Stimulated activated CD4-positive, alpha-beta T cell treated with anti-CD3 and anti-CD28 coated beads, Interleukin-2, amount 100 ng/mL, for 24 hours (primary cell): ENCODE measurements at regions not wholly inside any gene's neighbourhood (a gene's known extent, or its start where the extent isn't known, plus 50 kb on each side); places are given as distances from the start of the nearest gene placed in this dataset.

ENCODE experiments used
- DNase-seq, 2 donors: peaks; one replicate each; pipeline ENCODE4 v3.0.0-alpha.2; 2020

GRCh38 chr6:71444222-71444621 is 155.6 kb downstream of the OGFRL1 start:
- DNase-seq: no peak

GRCh38 chr6:71446057-71446456 is 157.4 kb downstream of the OGFRL1 start:
- no peak for DNase-seq

GRCh38 chr6:71446470-71446869 is 157.9 kb downstream of the OGFRL1 start:
- no peak for DNase-seq

DNA sequence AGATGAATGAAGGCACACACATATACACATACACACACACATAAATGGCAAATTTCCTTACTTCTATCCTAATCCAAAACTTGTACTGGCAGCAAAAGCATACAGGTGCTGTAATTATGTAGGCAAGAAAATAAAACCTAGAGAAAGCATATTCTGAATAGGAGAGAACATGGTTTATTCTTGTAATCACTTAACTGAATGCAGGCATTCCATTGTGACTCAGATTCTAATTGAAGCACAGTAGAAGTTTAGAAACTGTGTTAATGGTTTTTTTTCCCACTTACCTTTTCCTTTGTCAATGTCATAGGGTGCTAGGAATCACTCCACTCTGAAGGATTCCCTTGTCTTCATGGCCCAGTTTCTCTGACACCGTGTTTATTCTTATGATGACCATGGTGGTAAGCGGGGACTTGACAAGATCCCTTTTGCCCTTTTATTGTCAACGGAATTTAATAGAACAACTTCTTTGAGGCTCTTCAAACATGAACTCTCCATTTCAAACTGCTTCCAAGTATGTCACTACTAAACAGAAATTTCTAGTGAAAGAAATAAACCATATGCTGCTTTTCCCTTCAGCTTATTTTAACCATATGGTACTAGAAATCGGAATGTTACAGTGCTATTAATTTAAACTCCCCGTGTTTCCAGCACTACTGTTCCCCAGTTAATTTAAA is 164.2 kb downstream of the OGFRL1 start:
- no peak for DNase-seq

GRCh38 chr6:71453371-71453706 is 164.7 kb downstream of the OGFRL1 start:
- no peak for DNase-seq

DNA sequence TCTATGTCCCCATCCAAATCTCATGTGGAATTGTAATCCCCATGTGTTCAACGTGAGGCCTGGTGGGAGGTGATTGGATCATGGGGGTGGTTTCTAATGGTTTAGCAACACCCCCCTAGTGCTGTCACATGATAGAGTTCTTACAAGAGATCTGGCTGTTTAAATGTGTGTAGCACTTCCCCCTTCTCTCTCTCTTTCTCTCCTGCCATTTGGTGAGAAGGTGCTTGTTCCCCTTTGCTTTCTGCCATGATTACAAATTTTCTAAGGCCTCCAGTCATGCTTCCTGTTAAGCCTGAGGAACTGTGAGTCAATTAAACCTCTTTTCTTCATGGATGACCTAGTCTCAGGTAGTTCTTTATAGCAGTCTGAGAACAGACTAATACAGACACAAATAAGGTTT is 165.4 kb downstream of the OGFRL1 start:
- DNase-seq: no peak

DNA sequence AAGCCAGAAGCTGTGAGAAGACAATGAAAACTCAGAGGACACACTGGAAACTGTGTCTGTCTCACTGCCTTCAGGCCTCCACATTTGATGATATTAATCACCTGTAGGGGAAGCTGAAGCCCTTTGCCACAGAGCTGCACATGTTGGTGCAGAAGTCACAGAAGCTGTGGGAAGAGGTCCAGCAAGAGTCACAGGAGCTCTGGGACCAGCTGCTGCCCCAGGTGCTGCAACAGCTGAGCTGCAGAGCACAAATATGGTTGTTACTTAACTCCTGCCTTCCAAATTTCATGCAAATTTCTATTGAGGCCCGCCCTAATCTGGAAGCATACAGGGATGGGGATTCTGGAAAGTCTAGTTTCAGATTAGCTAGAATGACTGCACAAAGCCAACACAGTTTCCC is 169.3 kb downstream of the OGFRL1 start:
- DNase-seq: no peak

DNA sequence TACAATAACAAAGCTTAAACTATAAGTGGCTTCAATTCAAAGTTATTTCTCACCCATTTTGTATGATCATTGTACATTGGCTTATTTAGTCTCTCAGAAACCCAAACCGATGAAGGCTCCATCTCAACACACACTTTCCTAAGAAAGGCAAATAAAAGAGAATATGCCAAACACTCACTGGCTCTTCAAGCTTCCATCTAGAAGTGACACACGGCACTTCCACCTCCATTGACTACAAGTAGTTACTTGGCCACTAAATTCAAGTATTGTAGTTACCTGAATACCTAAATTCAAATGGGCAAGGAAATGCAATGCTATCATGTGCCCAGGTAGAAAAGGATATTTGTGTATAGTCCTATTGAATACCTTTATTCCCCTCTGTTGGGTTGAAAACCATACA is 170.6 kb downstream of the OGFRL1 start:
- DNase-seq: no peak

DNA sequence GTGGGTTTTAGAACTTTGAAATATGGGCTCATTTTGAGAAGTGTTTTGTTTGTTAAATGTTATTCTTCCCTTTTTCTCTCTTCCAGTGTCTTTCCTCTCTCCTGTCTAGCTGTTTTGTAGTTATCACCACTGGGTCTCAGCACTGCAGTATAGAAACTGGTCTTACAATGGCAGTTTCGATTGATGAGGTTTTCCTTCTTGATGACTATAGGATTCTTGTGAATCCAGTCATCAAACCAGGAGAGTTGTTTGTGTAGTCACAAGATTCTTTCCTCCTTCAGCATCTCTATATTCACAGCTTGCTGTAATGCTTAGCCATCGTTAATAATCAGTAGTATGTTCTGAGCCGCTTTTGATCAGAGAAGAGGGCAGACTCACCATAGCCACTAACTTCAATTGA is 172.3 kb downstream of the OGFRL1 start:
- no peak for DNase-seq

DNA sequence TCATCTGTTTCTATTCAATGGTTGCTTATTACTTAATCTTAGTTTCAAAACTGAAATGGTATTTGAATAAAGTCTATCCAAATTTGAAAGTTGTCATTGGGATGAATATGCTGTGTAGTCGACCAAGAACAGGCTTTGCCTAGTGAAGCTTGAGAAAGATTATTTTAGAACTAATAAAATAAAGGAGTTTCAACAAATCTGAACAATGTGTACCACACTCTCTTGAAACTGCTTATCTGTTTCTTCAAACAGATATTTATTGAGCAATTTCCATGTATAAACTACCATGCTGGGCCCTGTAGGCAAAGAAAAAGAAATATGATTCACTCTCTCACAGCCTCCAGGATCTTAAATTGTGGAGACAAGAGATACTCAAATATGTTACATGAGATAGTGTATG is 174.4 kb downstream of the OGFRL1 start:
- DNase-seq: no peak

GRCh38 chr6:71465096-71465495 is 176.5 kb downstream of the OGFRL1 start:
- DNase-seq: no peak

GRCh38 chr6:71466362-71466761 is 177.8 kb downstream of the OGFRL1 start:
- no peak for DNase-seq

DNA sequence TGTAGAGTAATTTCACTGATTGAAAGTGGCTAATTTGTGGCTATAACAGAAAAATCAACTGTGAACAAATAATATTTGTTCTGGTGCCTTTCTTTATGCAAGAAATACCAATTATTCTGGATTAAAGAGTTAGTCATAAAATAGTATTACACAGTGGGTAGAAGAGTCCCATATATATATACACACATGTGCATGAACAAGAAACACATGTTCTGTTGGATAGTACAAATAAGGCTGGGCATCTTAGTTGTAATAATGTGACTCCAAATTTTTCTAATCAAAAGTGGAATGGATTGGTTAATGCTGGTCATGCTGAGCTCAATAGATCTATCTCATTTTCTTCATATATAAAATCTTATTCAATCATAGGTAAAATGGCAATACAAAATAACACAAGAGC is 179.4 kb downstream of the OGFRL1 start:
- DNase-seq: no peak

DNA sequence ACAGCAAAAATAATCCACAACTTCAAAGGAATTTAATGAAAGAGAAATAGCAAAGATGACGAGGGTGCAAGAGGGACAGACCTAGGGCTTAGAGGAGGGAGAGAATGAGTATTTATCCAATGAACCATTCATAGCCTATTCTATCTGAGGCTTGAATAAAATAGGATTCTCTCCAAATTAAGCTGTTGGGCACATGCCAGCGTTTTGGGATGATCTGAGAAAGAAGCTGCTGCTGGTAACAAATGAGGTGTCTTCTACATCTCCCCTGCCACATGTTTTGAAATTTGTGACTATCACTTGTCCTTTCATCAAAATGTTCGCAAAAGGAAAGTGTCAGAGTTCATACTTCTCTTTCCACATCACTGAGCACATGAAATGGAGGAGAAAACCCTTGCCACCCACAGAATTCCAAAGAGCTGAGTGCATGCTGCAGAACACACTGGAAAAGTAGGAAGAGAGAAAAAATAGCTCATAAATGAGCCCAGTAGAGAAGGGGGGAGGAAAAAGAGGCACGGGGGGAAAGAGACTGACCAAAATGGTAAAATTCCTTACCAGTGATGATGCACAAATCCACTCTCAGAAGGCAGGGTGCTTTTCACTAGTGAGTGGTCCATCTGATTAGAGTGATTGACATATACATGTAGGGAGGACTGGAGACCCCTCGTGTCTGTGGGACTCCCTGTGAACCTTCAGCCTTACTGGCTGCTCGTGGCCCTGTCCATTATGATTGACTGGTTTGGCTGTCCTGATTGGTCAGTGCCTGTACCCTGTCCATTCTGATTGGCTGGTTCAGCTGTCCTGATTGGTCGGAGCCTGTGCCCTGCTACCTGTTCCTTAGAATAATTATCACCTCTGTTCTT is 180.5 kb downstream of the OGFRL1 start:
- no peak for DNase-seq

DNA sequence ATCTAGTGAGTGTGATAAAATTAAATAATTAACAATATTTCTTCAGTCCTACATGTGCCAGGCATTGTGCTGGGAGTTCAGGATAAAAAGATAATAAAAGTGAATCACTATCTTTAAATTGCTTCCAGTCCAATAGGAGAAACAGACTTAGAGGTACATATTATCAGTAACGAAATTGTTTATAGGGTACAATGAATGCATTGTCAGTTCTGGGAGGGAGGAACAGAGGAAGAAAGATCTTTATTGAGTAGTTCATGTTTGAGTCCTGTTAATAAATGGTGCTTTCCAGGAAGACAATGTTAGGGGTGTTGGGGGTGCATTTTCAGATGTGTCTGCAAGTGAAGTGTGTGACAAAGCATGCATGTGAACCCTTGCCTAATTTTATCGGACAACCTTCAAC is 183.1 kb downstream of the OGFRL1 start:
- DNase-seq: no peak

DNA sequence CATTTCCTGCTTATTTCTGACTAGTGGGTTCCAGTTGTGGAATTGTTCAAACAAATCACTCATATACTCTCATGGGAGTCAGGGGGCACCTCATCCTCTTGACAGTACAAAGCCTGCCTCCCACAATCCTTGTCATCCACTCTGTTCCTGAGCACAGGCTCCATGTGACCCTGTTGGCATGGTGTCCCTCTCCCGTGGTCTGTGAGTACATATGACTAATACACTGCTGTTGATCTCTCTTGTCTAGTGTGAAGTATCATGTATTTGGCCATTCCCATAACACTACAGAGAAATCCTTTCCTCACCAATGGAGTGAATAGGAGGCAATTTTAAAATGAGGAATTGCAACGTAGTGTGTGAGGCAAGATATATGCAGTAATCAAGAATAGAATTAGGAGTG is 185.3 kb downstream of the OGFRL1 start:
- DNase-seq: no peak

DNA sequence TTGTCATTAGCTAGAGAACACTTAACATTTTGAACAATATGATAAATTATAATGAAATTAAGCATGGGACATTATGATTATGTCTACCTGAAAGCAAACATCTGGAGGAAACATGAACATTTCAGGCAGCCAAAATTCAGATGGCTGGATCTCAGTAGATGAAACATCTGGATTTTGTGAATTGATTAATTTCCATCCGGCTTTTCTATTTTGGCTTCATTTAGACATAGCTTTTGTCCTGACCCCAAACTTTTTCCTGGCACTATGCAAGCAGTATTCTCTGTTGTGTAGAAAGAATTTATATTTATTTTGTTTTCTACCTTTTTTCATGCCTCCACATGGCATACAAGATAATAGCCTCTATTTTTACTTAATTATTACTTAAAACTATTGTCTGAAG is 186.3 kb downstream of the OGFRL1 start:
- no peak for DNase-seq

DNA sequence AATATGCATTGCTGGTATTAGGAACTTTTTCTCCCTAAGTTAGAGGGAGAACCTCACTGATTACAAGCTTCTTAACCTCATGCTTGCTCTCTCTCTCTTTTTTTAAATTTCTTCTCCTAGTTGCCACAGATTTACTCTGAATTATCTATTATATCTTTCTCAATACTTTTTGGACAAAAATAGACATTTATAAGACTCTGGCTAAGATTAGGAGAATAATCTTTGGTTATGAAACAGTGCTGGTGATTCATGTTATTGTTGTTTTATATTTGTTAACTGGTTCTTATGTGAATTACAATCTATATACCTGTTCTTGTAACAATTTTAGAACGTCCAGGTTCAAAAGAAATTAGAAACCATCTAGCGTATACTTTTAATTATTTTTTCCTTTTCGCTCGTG is 187.8 kb downstream of the OGFRL1 start:
- no peak for DNase-seq

DNA sequence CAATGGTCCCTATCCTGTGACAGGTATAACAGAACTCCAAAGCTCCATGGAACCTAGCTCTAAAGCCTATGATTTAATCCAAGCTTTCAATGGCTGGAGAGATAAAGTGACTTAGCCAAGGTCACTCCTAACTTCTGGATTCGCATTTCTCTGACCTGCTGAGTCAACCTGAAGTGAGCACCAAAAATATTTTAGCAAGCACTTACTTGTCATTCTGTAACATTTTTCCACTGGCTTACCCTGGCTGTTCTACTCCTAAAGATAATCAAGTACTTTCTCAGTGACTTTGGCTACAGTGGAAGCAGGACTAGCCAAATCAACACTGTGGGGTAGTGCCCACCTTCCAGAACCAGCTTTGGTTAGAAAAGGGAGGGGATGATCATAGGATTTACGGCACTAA is 188.3 kb downstream of the OGFRL1 start:
- DNase-seq: no peak

DNA sequence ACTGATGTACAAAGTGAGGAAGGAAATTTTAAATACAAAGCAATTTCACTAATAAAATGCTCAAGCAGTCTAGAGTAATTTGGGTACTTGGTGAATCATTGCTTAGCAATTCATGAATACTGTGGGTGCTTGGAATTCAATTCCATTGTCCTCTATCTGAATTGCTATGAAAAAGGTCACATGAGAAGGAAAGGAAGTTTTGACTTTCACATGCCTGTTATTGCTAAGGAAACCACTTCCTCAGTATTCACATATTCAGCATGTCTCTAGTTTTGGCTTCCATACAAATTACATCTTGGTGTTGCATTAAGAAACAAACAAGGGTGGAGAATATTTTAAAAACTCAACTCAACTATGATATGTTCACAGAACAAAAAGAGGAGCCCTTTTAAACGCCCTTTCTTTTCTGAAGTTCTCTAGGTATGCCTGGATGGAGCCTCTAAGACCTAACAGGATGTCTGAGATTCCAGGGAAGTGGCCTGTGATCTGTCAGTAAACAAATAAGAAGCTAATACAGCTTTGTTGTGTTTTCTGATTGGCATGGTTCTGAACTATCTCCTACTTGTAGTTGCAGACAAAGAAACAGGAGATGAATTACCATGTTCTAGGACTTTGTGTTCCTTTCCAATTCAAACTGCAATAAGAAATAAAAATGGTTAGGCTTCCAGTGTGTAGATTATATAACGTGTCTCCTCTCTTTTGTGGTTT is 190.4 kb downstream of the OGFRL1 start:
- DNase-seq: no peak

DNA sequence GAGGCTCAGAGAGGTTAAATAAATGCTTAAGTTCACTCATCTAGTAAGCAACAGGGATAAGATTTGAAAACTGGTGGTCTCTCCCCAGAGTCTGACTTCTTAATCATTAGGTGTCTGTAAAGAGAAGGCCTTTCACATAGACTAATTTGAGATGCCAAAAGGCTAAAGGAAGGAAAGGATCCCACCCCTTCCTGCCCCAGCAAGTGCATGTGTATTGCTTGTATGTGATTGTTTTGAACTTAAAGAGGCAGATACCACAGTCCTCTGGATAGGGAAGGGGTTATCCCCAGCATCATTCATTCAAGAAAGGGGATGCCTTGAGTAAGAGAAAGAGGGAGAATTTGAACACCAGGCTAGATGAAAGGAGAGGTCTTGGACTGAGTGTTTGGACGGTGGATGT is 192.0 kb downstream of the OGFRL1 start:
- no peak for DNase-seq

- DNase-seq: no peak
Measured at GRCh38 chr6:71481011-71481410, 192.4 kb downstream of the OGFRL1 start.

GRCh38 chr6:71481801-71482200 is 193.2 kb downstream of the OGFRL1 start:
- no peak for DNase-seq

- DNase-seq: no peak
Measured at GRCh38 chr6:71482742-71483141, 194.1 kb downstream of the OGFRL1 start.
